ENCODE measurements at regions not wholly inside any gene's neighbourhood (a gene's known extent, or its start where the extent isn't known, plus 50 kb on each side); places are given as distances from the start of the nearest gene placed in this dataset.

DNA sequence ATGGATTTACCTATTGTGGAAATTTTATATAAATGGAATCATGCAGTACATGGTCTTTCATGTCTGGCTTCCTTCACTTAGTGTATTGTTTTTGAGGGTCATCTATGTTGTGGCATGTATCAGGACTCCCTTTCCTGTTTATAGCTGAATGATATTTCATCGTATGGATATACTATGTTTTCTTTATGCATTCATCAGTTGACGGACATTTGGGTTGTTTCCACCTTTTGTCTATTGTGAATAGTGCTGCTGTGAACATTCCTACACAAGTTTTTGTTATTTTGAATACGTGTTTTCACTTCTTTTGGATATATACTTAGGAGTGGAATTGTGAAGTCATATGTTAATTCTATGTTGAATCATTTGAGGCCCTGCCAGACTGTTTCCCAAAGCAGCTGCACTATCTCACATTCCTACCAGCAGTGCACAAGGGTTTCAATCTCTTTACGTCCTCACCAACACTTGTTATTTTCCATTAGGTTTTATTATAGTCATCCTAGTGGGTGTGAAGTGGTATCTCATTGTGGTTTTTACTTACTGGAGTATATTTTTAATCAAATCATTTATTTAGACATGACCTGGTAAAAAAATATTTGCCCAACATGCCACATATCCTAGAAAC lies 262.7 kb downstream of the DLEU7 start:
- TF ChIP-seq ZNF565 (CRISPR knock-in tag; conservative IDR thresholded peaks at IDR 0.05; ENCODE audit: low read depth) (no peak), TCF4 (CRISPR knock-in tag; IDR thresholded peaks at IDR 0.05; ENCODE audit: borderline replicate concordance) (no peak)
- TF ChIP-seq, protein P1, sequence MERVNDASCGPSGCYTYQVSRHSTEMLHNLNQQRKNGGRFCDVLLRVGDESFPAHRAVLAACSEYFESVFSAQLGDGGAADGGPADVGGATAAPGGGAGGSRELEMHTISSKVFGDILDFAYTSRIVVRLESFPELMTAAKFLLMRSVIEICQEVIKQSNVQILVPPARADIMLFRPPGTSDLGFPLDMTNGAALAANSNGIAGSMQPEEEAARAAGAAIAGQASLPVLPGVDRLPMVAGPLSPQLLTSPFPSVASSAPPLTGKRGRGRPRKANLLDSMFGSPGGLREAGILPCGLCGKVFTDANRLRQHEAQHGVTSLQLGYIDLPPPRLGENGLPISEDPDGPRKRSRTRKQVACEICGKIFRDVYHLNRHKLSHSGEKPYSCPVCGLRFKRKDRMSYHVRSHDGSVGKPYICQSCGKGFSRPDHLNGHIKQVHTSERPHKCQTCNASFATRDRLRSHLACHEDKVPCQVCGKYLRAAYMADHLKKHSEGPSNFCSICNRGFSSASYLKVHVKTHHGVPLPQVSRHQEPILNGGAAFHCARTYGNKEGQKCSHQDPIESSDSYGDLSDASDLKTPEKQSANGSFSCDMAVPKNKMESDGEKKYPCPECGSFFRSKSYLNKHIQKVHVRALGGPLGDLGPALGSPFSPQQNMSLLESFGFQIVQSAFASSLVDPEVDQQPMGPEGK (CRISPR knock-in tag; IDR thresholded peaks at IDR 0.05; ENCODE audit: borderline replicate concordance), result no peak
- ATAC-seq, result peak; percentile 57

DNA sequence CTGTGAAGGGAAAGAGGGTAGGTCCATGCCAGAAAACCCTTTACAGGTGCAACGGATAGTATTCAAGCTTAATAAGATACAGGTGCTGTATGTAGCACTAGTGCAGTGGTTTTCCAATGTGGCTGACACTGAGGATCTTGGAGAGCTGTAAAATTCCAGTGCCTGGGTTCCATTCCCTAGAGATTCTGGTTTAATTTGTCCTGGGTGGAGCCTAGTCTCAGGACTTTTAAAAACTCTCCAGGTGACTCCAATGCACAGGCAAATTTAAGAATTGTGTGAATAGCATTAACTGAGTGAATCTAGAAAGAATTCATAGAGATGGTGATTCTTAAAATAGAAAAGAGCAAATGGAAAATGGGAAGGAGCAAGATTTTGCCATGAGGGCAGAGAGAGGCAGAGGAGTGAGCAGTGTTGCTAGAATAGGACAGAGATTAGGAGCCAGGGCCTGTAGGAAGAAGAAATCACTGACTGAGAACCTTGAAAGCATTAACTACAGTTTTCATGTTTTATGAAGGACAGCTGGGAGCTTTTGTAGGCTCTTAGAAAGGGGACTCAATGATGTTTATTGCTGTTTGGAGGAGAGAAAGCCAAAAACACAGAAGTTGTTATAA lies 261.8 kb downstream of the DLEU7 start:
- TF ChIP-seq ZNF8 (CRISPR knock-in tag; IDR thresholded peaks at IDR 0.05) (no peak), ZNF565 (CRISPR knock-in tag; conservative IDR thresholded peaks at IDR 0.05; ENCODE audit: low read depth) (no peak), ZC3H10 (CRISPR knock-in tag; IDR thresholded peaks at IDR 0.05) (no peak), ZFP3 (CRISPR knock-in tag; IDR thresholded peaks at IDR 0.05) (no peak), TOX (CRISPR knock-in tag; IDR thresholded peaks at IDR 0.05; ENCODE audit: borderline replicate concordance) (no peak), POU6F1 (CRISPR knock-in tag; IDR thresholded peaks at IDR 0.05; ENCODE audit: borderline replicate concordance, low read depth) (no peak), OSR1 (CRISPR knock-in tag; IDR thresholded peaks at IDR 0.05) (no peak), RARB (CRISPR knock-in tag; IDR thresholded peaks at IDR 0.05) (no peak), ARNTL (CRISPR knock-in tag; IDR thresholded peaks at IDR 0.05; ENCODE audit: borderline replicate concordance, low read depth) (no peak), ESRRG (CRISPR knock-in tag; IDR thresholded peaks at IDR 0.05) (no peak), TCF4 (CRISPR knock-in tag; IDR thresholded peaks at IDR 0.05; ENCODE audit: borderline replicate concordance) (no peak), BACH2 (CRISPR knock-in tag; IDR thresholded peaks at IDR 0.05; ENCODE audit: borderline replicate concordance) (no peak), ZNF70 (CRISPR knock-in tag; IDR thresholded peaks at IDR 0.05) (no peak), ZFP30 (CRISPR knock-in tag; IDR thresholded peaks at IDR 0.05) (no peak), PPARA (CRISPR knock-in tag; IDR thresholded peaks at IDR 0.05; ENCODE audit: borderline replicate concordance) (no peak), ISL1 (CRISPR knock-in tag; IDR thresholded peaks at IDR 0.05) (no peak)
- TF ChIP-seq, protein P1 (CRISPR knock-in tag; IDR thresholded peaks at IDR 0.05; ENCODE audit: borderline replicate concordance), result no peak
- ATAC-seq, result no peak

- ATAC-seq, result no peak
- TF ChIP-seq ZNF565 (CRISPR knock-in tag; conservative IDR thresholded peaks at IDR 0.05; ENCODE audit: low read depth), result no peak
- TF ChIP-seq TOX (CRISPR knock-in tag; IDR thresholded peaks at IDR 0.05; ENCODE audit: borderline replicate concordance), result no peak
- TF ChIP-seq ISL1 (CRISPR knock-in tag; IDR thresholded peaks at IDR 0.05), result no peak
- no peak for TF ChIP-seq RARB (CRISPR knock-in tag; IDR thresholded peaks at IDR 0.05)
- TF ChIP-seq BACH2 (CRISPR knock-in tag; IDR thresholded peaks at IDR 0.05; ENCODE audit: borderline replicate concordance), result no peak
- TF ChIP-seq ZFP3 (CRISPR knock-in tag; IDR thresholded peaks at IDR 0.05), result no peak
- TF ChIP-seq ARNTL (CRISPR knock-in tag; IDR thresholded peaks at IDR 0.05; ENCODE audit: borderline replicate concordance, low read depth), result no peak
- TF ChIP-seq, protein P2, sequence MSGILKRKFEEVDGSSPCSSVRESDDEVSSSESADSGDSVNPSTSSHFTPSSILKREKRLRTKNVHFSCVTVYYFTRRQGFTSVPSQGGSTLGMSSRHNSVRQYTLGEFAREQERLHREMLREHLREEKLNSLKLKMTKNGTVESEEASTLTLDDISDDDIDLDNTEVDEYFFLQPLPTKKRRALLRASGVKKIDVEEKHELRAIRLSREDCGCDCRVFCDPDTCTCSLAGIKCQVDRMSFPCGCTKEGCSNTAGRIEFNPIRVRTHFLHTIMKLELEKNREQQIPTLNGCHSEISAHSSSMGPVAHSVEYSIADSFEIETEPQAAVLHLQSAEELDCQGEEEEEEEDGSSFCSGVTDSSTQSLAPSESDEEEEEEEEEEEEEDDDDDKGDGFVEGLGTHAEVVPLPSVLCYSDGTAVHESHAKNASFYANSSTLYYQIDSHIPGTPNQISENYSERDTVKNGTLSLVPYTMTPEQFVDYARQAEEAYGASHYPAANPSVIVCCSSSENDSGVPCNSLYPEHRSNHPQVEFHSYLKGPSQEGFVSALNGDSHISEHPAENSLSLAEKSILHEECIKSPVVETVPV (CRISPR knock-in tag; IDR thresholded peaks at IDR 0.05), result no peak
- no peak for TF ChIP-seq ZC3H10 (CRISPR knock-in tag; IDR thresholded peaks at IDR 0.05)
- no peak for TF ChIP-seq OSR1 (CRISPR knock-in tag; IDR thresholded peaks at IDR 0.05)
- no peak for TF ChIP-seq ZFP30 (CRISPR knock-in tag; IDR thresholded peaks at IDR 0.05)
- no peak for TF ChIP-seq CSDC2 (CRISPR knock-in tag; IDR thresholded peaks at IDR 0.05)
- no peak for TF ChIP-seq SNAI2 (CRISPR knock-in tag; IDR thresholded peaks at IDR 0.05)
These were observed 258.5 kb downstream of the DLEU7 start for GRCh38 chr13:50584856-50585580.

Data from SK-N-SH treated with all-trans-retinoic acid at 6 μM for 48 hours (cell line).